A549 (cell line): ENCODE measurements at regions not wholly inside any gene's neighbourhood (a gene's known extent, or its start where the extent isn't known, plus 50 kb on each side); places are given as distances from the start of the nearest gene placed in this dataset.

Source experiments
- ATAC-seq, 2 experiments: fragments of 200-7000 bp in 1 of 2; fragments of >200 bp in 1 of 2; cut with Nextera tagmentation in 1 of 2; cut with Tn5 transposase in 1 of 2; 3 replicates each; pipeline versions ENCODE4 v1.8.0 to v1.9.1; 2018 to 2020; ENCODE audit warnings: mild to moderate bottlenecking in 1 of 2, moderate library complexity in 1 of 2
- CTCF ChIA-PET: fragments of 300-600 bp; sonication (Branson Sonifier 250); formaldehyde crosslinking; extraction: SDS; loops from one replicate; lab custom pipeline; 2021; ENCODE audit warnings: antibody characterized with exemption, inconsistent platforms; lab: Yijun Ruan, JAX
- POLR2A ChIA-PET: fragments of 350-600 bp; formaldehyde crosslinking; extraction: SDS; loops from one replicate; lab custom pipeline; 2021; ENCODE audit warnings: antibody characterized with exemption, inconsistent platforms; lab: Yijun Ruan, JAX
- DNase-seq, 2 experiments: peaks; one replicate each; pipeline versions ENCODE4 v3.0.0 to v3.0.0-alpha.2; 2011 to 2016; ENCODE audit warnings: low read depth in 1 of 2, low spot score in 1 of 2
- FAIRE-seq: peaks from 2 replicates; lab custom pipeline; 2011; peaks lifted over from hg19 to GRCh38; lab: Jason Lieb, UNC
- H3K27ac ChIP-seq, 2 experiments: fragments of >200 bp; sonication (Bioruptor Twin); formaldehyde crosslinking; 3 replicates each; pipeline ENCODE4 v1.5.1; 2016 to 2017
- H3K4me1 ChIP-seq: fragments of >200 bp; sonication (Bioruptor Twin); formaldehyde crosslinking; 3 replicates; pipeline ENCODE4 v1.6.1; 2016
- H3K4me2 ChIP-seq: fragments of >200 bp; sonication (Bioruptor Twin); formaldehyde crosslinking; 3 replicates; pipeline ENCODE4 v1.6.1; 2016
- H3K4me3 ChIP-seq: fragments of >200 bp; sonication (Bioruptor Twin); formaldehyde crosslinking; 3 replicates; pipeline ENCODE4 v1.5.1; 2016
- H3K9me3 ChIP-seq: fragments of >200 bp; sonication (Bioruptor Twin); formaldehyde crosslinking; 3 replicates; pipeline ENCODE4 v1.6.1; 2016
- BHLHE40 ChIP-seq: IDR thresholded peaks from 2 replicates; pipeline ENCODE4 v1.6.1; 2012; ENCODE audit warnings: low read depth, low read length, inconsistent platforms
- CBX2 ChIP-seq: fragments of 200-600 bp; sonication (generic); IDR thresholded peaks from 2 replicates; pipeline ENCODE4 v1.6.1; 2016; ENCODE audit warnings: low read depth, mild to moderate bottlenecking, borderline replicate concordance
- ESRRA ChIP-seq: fragments of 150-350 bp; IDR thresholded peaks from 2 replicates; pipeline ENCODE4 v1.6.1; 2014; ENCODE audit warnings: mild to moderate bottlenecking, low read length, borderline replicate concordance
- FOSL2 ChIP-seq, 2 experiments: fragments of 450-650 bp in 1 of 2; fragments of >200 bp in 1 of 2; sonication (Bioruptor Twin) in 1 of 2; formaldehyde crosslinking; IDR thresholded peaks; 2 replicates each; pipeline versions ENCODE4 v1.5.0 to v1.6.1; 2016 to 2020; ENCODE audit warnings: mild to moderate bottlenecking in 1 of 2, moderate library complexity in 1 of 2
- FOXS1 ChIP-seq: fragments of 250-450 bp; sonication (Bioruptor Pico); IDR thresholded peaks from 2 replicates; pipeline ENCODE4 v1.5.0; 2020; ENCODE audit warnings: mild to moderate bottlenecking, moderate library complexity
- HDAC2 ChIP-seq: fragments of 200-600 bp; sonication (generic); IDR thresholded peaks from 2 replicates; pipeline ENCODE4 v1.6.1; 2016
- HEYL ChIP-seq: fragments of 250-450 bp; sonication (Bioruptor Pico); IDR thresholded peaks from 2 replicates; pipeline ENCODE4 v1.8.0; 2021; ENCODE audit warnings: mild to moderate bottlenecking, moderate library complexity
- JUNB ChIP-seq: fragments of >200 bp; sonication (Bioruptor Twin); formaldehyde crosslinking; IDR thresholded peaks from 2 replicates; pipeline ENCODE4 v1.6.1; 2016
- MAFK ChIP-seq: fragments of 450-650 bp; IDR thresholded peaks from 2 replicates; pipeline ENCODE4 v1.6.1; 2014; ENCODE audit not compliant: partially characterized antibody
- MYC ChIP-seq: IDR thresholded peaks from 2 replicates; pipeline ENCODE4 v1.6.1; 2012; ENCODE audit warnings: mild to moderate bottlenecking, inconsistent platforms, low read length, improper control_type of control experiment, borderline replicate concordance
- POLR2A ChIP-seq: IDR thresholded peaks from 2 replicates; pipeline ENCODE4 v1.6.1; 2012; ENCODE audit warnings: mild to moderate bottlenecking, low read length
- RAD21 ChIP-seq, 2 experiments: fragments of >200 bp in 1 of 2; sonication (Bioruptor Twin) in 1 of 2; formaldehyde crosslinking in 1 of 2; IDR thresholded peaks in 1 of 2; conservative IDR thresholded peaks in 1 of 2; 2 replicates in 1 of 2; 3 replicates in 1 of 2; pipeline ENCODE4 v1.6.1; 2012 to 2018; ENCODE audit warnings: inconsistent platforms in 1 of 2
- RCOR1 ChIP-seq: fragments of 150-350 bp; IDR thresholded peaks from 2 replicates; pipeline ENCODE4 v1.6.1; 2014; ENCODE audit warnings: antibody characterized with exemption, low read length, low read depth
- ZNF302 ChIP-seq: fragments of 250-450 bp; sonication (Bioruptor Pico); IDR thresholded peaks from 2 replicates; pipeline ENCODE4 v1.9.0; 2021; ENCODE audit warnings: inconsistent platforms, mild to moderate bottlenecking, moderate library complexity
- WGBS: methylation state at CpG from one replicate; pipeline ENCODE4 v1.1.6; 2017; ENCODE audit errors: missing lambda C conversion rate; 5-methylcytosine and 5-hydroxymethylcytosine counted together
- TF ChIP-seq, protein P1 (sequence below): fragments of 250-450 bp; sonication (Bioruptor Pico); IDR thresholded peaks from 2 replicates; pipeline ENCODE4 v1.5.0; 2020; ENCODE audit warnings: low read depth, mild to moderate bottlenecking, moderate library complexity
- TF ChIP-seq, protein P2 (sequence below): IDR thresholded peaks from 2 replicates; pipeline ENCODE4 v1.6.1; 2012
- TF ChIP-seq, protein P3 (sequence below): IDR thresholded peaks from 2 replicates; pipeline ENCODE4 v1.6.1; 2012; ENCODE audit warnings: low read depth, borderline replicate concordance

DNA sequence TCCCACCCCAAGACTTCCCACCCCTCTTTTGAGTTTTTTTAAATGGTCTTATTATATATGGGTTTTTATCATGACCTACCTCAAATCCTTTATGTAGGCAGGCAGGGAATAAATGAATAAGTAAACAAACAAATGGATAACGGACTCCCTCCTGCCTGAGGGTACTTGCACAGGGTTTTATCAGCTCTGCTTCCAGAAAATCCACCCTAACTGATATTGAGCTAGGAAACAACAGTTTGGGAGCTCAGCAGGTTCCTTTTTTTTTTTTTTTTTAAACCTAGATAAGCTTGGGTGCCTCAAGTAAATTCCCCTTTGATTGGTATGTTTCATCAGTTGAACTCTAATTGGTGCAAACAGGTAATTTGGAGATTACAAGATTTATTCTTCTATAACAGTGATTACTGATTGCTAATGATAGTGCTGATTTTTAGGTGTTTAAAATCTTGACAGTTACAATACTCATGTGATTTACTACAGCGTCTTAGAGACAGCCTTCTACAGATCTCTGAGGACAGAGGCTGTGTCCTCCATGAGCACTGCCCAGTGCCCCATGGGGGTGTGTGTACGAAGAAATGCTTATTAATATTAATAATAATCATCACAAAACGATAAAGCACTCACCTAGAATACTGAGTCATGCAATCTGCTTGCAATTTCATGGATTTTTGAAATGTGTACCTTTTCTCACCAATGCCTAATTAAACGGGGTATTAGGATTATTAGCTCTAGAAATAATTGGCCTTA is 347.4 kb downstream of the RRAGC start:
- ChIA-PET POLR2A (no interaction called here), CTCF (interaction anchor here (0.6 to 1.0 kb wide), 2 partner anchors 15 to 30 kb away, joined by 3 to 4 read pairs; no protein-coding TSS in a partner anchor)
- WGBS: 4% methylated on average over 5 of the region's 5 CpGs
- H3K27ac ChIP-seq: no peak overlapping the region
- no peak for DNase-seq
- no peak overlapping the region for H3K4me2 ChIP-seq
- FAIRE-seq: no peak
- no peaks in the 10 kb centered on the region for H3K9me3 ChIP-seq
- no peak overlapping the region for H3K4me3 ChIP-seq
- no peak for ATAC-seq
- TF ChIP-seq FOSL2 (IDR thresholded peaks at IDR 0.05): no peak
- TF ChIP-seq FOSL2 (CRISPR knock-in tag; IDR thresholded peaks at IDR 0.05): no peak
- no peak for TF ChIP-seq RCOR1
- TF ChIP-seq ZNF302 (CRISPR knock-in tag): no peak
- TF ChIP-seq POLR2A: no peak
- TF ChIP-seq CBX2: no peak
- TF ChIP-seq BHLHE40: no peak
- TF ChIP-seq MAFK: no peak
- no peak for TF ChIP-seq HEYL (CRISPR knock-in tag)
- no peak for TF ChIP-seq RAD21 (conservative IDR thresholded peaks at IDR 0.05 in 1 of 2, IDR thresholded peaks at IDR 0.05 in 1 of 2)
- no peak for TF ChIP-seq FOXS1 (CRISPR knock-in tag)
- TF ChIP-seq, protein P1, sequence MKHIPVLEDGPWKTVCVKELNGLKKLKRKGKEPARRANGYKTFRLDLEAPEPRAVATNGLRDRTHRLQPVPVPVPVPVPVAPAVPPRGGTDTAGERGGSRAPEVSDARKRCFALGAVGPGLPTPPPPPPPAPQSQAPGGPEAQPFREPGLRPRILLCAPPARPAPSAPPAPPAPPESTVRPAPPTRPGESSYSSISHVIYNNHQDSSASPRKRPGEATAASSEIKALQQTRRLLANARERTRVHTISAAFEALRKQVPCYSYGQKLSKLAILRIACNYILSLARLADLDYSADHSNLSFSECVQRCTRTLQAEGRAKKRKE: no peak
- no peak for TF ChIP-seq HDAC2
- no peak for TF ChIP-seq JUNB
- no peaks in the 10 kb centered on the region for H3K4me1 ChIP-seq

DNA sequence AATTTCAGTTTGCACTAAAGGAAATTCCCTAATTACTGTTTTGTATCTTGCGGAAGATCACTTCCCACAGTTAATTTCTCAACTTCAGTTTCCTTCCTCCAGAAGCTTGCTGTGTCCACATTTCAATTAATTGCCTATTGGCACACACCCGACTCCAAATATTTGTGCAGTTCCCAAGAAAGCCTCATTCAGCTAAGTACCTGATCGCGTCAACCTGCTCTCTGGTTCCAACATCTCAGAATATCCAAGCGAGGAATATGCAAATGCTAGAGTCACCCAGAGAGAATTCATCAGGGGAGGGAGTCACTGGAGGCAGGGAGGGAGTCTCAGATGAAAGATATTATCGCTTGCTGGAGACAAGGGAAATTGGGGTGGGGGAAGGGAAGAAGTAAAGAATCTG is 351.3 kb downstream of the RRAGC start:
- Histone ChIP-seq H3K4me2 (no peak overlapping the region), H3K4me3 (no peak overlapping the region), H3K4me1 (no peaks in the 10 kb centered on the region), H3K27ac (no peak overlapping the region), H3K9me3 (no peaks in the 10 kb centered on the region)
- CTCF ChIA-PET: no interaction called here
- no peak for ATAC-seq
- no peak for DNase-seq
- TF ChIP-seq, protein P2, sequence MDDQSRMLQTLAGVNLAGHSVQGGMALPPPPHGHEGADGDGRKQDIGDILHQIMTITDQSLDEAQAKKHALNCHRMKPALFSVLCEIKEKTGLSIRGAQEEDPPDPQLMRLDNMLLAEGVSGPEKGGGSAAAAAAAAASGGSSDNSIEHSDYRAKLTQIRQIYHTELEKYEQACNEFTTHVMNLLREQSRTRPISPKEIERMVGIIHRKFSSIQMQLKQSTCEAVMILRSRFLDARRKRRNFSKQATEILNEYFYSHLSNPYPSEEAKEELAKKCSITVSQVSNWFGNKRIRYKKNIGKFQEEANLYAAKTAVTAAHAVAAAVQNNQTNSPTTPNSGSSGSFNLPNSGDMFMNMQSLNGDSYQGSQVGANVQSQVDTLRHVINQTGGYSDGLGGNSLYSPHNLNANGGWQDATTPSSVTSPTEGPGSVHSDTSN: no peak
- TF ChIP-seq MYC (no peak), BHLHE40 (no peak)
- TF ChIP-seq, protein P1: no peak
- FAIRE-seq: no peak
- WGBS: 35% methylated on average over 6 of the region's 6 CpGs
- POLR2A ChIA-PET: no interaction called here

DNA sequence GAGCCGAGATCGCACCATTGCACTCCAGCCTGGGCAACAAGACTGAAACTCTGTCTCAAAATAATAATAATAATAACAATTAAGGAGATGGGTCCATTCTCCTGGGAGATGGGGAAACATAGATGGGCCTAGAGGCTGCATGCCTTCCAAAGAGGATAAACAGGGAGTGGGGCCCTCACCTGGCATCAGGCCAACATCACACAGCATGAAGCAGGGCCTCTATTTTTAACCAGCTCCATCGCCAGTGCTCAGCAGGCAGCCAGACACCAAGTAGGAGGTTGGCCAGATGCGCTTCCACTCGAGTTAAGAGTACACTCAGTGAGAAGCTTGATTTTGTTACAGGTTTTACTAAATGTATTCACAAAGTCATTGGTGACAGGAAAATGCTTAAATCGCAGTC is 352.0 kb downstream of the RRAGC start:
- DNase-seq (no peak), ATAC-seq (no peak), FAIRE-seq (no peak)
- H3K27ac ChIP-seq: no peak overlapping the region
- no peak overlapping the region for H3K4me2 ChIP-seq
- 44% methylated on average over 6 of the region's 6 CpGs for WGBS
- ChIA-PET CTCF (no interaction called here), POLR2A (no interaction called here)
- no peak overlapping the region for H3K4me3 ChIP-seq
- no peaks in the 10 kb centered on the region for H3K4me1 ChIP-seq
- TF ChIP-seq, protein P2: no peak
- TF ChIP-seq ESRRA (no peak), BHLHE40 (no peak)
- TF ChIP-seq, protein P3, sequence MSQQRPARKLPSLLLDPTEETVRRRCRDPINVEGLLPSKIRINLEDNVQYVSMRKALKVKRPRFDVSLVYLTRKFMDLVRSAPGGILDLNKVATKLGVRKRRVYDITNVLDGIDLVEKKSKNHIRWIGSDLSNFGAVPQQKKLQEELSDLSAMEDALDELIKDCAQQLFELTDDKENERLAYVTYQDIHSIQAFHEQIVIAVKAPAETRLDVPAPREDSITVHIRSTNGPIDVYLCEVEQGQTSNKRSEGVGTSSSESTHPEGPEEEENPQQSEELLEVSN: no peak
- no peaks in the 10 kb centered on the region for H3K9me3 ChIP-seq
